IPS DF 19.7 (cell line): ENCODE measurements at regions not wholly inside any gene's neighbourhood (a gene's known extent, or its start where the extent isn't known, plus 50 kb on each side); places are given as distances from the start of the nearest gene placed in this dataset.
"Not testable (repeated sequence)": the region's sequence is repeated elsewhere in the genome, so short reads cannot be mapped to it uniquely, and the experiment has no call there.

Experiments
- DNase-seq: peaks from one replicate; pipeline ENCODE4 v3.0.0-alpha.2; 2013; ENCODE audit warnings: low read depth, low spot score

DNA sequence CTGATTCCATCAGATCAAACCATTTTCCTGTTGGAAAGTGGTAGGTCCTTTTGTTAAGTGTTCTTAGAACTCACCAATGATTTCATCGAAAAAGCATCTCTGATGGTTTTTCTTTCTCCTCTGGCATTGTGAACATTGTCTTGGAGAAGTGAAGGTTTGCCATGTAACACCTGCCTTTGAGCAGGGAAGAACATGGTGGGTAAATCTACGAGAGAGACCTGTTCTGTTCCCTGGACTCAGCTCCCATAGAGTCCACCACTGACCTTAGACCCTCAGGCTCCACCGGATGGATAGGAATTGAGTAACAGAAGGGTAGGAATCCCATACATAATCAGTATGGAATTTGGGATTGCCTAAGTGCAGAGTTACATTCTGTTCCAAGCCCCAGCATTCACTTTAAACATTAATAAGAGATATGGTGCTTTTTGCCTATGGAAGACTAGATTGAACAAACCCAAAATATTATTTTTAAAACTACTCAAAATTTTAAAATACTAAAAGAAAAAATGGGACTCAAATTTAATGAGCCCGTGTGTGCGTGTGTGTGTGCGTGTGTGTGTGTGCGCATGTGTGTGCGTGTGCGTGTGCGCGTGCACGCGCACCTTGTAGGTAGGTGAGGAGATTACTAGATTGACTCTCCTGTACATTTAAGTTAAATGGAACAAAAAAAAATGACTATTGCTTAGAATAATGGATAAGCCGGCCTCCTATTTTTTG is 92.0 kb downstream of the C9orf152 start:
- no peak for DNase-seq

DNA sequence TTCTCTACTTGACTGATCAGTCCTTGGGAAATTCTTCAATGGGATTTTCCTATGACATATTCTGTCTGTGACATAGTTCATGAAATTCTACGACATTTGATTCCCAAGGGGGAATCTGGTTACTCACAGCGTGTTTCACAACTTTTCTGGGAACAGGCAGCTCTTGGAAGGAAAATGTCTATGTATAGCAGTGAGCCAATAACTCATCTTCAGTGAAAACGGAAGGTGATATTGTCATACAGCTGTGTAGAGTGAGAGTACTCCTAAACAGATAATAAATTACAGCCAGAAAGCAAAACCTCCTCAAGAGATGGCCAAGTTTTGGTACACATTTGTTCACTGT is 91.4 kb downstream of the C9orf152 start:
- no peak for DNase-seq

DNA sequence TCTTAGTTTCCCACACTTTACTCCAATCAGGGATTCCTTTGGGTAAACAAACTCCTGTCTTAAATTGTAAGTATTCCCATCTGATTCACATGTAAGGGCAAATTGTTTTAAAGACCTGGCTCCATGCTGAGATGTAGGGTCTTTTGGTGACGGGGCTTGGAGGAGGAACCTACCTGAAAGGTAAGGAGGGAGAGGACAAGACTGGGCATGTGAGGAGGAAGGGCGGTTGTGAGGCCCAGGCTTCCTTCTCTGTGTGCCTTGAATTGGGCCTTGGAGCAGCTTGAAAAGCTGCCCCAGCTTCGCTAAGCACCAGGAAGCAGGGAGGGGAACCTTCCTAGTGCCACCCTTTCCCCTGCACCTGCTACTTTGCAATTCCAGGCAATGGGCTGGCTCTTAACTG is 86.8 kb downstream of the C9orf152 start:
- no peak for DNase-seq

DNA sequence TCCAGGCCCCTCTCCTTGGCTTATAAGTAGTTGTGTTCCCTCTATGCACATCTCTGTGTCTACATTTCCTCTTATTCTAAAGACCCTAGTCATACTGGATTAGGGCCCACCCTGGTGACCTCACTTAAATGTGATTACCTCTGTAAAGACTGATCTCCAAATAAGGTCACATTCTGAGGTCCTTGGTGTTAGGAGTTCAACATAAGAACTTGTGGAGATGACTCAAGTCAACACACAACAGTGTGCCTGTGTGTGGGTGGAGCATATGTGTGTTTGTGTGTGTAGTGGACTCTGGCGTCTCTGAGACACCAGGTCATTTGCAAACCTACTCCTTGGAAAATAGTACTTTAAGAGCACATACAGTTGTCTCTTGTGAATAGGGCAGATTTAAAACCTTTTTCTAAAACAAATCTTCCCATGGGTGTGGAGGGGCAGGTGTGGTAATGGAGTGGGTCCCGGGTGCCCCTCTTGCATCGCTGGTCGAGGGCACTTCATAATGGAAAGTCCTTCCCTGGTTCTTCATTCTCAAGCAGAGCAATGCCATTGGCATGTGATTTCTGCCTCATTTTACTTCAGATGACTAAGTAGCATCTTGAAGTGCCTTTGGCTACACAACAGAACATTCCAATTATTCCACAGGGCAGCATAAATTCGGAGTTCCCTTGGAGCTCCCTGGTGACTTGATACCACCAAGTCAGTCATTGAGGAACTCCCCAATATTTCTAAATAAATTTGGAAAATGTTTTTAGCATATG is 84.4 kb downstream of the C9orf152 start:
- no peak for DNase-seq

DNA sequence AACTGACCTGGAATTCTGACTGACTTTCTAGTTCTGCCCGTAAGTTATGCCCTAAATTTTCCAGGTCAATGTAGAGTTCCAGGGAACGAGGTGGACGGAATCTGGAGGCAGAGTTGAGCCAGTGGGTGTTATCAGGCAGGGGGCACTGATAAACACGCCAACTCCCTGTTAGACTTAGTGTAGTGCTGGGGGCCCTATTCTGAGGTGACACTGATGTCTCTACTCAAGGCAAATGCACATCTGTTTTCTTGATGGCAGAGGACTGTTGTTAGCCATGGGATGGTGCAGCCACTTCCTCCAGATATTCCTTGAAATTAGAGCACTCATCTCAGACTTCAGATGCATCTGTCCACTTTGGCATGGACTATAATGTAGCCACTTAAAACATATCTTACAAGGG is 83.5 kb downstream of the C9orf152 start:
- DNase-seq = no peak

DNA sequence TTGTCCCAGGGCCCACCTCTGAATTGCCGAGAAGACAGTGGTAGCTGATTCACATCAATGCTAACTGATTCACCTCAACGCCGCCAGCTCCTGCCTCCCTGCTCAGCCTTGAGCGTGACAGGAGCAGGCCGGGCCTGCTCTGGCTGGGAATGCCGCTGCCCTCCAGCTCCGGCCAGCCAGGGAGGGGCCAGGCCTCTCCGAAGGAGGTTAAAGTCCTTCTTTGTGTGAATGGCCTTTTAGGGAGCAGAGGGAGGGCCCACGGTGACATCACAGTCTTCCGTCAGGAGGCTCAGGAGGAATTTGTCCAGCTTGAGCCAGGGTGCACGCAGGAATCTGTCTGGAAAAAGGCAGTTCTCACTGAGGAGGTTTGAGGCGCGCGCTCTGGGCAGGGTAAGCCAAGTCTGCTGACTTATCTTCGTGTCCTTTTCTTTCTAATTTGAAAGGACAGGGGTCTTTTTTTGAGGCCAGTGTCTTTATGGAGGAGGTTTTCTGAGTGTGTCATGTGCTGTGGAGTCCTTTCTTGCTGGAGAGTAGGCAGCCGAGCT is 82.7 kb downstream of the C9orf152 start:
- no peak for DNase-seq

DNA sequence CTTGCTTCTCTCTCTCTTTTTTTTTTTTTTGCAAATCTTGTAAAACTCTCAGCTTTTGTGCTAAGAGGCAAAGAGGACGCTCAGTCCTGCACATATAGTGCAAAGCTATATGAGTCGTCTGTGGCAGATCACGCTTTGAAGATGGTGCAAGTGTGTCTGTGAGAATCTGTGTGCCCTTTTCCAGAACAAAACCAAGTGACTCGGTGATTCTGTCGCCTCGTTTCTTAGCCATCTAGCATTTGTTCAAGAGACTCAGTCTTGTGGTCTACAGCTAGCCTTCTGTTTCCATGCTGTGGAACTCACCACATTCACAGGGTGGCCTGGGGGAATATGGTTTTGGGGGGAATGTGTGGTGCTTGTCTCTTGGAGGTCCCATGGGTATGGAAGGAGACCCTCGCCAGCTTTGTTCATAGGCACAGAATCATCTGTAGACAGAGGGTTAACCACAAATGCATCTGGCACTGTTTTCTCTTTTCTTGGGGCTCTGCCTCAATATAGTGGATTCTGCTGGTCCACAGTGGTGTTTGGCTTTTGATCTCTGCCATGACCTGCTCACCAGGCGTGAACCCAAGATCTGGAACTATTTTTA is 82.1 kb downstream of the C9orf152 start:
- no peak for DNase-seq

DNA sequence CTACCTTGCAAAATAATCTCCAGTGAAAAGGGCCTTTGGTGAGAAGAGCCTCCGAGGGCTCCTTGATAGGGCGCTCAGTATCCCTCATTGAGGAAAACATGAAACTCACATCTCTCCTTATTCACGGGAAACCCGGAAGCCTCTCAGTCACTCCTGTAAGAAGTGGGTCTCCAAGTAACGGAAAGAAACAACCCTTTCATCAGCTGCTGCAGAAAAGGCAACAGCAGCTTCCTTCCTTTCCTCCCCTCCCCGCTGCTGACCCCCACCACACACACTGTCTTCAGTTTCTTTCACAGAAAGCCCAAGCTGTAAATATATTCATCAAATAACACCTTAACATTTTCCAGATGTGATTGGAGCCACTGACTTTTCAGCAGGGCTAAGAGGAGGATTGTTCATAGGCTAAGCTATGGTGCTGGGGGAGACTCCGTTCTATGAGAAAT is 81.4 kb downstream of the C9orf152 start:
- DNase-seq = no peak

DNA sequence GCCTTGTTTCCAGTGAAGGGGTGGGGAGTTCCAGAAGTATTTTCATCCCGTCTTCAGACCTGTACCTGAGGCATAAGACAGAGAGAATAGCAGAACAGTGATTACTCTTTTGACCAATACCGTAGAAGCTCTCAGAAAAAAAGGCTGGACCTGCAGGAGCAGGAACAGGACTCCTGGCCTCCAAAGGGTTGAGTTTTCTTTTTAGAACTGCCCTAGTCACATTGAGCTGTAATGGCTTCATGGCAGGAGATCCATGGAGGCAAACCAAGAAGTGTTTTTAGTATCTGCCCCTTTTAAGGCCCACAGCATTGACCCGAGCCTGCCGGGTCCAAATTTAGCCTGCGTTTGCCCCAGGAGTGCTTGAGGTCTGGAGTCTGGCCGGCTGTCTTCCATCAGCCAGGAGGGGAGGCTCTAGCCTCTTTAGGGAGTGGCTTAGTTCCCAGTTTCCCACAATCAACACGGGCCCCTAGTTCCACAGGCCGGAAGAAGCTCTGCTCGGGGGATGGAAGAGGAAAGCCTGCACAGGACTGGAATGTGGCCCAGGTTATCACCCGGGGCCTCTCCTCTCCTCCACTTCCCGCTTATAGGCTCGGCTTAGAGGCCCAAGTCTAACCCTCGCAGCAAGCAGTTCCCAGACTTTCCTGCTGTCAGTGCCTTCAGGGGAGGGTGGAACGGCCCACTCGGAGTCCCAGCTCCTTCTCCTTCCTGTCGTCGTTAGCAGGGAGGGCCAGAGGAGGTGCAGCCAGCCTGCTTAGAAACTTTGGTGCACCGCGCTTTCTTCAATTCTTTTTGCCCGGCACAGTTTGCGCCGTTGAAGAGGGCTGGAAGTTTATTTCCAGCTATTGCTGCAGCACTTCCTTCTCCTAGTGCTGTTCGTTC is 80.7 kb downstream of the C9orf152 start:
- no peak for DNase-seq

DNA sequence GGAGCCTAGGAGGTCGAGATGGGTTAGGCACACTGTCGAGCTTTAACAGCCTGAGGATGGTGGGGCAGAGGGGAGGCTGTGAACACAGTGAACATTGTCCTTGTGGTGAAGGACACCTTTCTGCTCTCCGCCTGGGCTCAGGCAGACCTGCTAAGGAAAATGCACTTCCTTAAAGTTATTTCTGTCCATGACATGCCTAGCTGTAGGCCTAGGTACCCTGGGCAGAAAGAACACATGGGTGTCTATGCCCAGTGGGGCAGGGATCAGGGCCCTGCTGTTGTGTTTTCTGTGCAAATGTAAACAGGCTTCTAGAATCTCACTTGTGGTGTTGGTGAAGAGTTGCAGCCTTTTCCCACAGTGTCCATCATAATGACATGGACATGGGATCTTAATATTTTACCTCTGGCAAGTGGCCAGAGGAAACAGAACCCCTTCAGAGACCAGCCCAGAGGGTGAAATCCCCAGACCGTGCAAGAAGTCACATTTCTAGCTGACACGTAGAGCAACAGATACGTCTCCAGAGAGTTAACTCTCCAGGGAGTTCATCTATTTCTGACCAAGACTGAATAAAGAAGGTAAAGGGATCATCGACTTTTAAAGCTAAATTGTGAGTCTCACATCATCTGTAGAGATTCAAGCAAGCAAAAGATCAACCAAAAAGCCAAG is 79.2 kb downstream of the C9orf152 start:
- no peak for DNase-seq

DNA sequence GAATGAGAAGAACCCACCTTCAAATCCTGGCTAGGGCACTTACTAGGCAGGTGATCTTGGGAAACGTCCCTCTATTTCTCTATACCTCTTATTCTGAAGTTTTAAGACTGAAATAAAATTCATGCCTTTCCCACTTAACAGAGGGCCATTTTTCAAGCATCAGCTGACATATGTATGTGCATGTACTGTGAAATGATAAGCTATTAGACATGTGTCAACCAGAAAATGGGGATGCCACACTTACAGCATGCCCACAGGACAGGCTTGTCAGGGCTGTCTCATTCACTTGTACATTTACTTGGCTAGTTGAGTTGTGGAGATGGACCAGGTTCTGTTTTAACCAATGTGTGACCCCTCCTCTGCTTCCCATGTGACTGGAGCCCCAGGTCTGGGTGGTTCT is 78.5 kb downstream of the C9orf152 start:
- no peak for DNase-seq

DNA sequence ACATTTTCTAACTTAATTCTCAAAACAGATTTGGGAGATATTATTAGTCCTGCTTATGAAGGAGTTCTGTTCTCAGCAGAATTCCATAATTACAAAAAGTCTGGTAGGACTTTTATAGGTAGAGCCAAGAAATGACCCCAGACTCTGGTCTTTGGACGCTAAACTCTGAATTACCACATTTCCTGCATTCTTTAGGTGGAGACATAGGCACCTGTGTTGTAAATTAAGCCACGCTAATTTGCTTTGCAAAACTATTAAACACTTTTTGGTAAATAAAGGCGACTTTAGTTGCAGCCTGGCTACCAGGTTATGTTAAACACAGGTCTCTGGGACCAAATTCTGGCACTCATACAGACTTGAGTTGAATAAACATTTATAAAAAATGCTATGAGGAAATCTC is 77.7 kb downstream of the C9orf152 start:
- DNase-seq = no peak

DNA sequence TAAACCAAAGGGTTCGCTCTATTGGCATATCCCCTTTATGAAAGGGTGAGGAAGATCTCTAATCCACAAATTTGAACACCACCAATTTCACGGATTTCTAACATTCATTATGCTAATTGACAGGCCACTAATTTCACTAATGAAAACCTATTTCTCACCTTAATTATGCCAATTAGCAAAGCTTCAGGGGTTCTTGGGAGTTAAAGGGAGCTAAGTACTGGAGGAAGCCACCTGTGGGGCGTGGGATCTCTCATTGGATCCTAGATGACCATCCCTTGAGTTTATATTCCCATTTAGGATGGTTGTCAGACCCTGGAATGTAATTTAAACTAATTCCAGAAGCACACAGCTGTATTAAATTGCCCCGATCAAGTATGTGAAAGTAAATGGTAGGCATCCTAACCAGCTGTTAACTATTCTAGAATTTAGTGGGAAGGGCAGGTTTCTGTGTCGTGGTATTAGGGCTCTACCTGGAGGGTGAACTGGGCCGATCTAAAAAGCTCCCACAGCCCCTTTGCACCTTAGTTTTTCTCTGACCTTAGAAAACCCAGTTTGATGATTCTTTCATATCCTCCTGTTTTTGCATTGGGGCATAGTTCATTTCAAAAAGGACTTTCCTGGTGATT is 77.1 kb downstream of the C9orf152 start:
- DNase-seq = no peak

DNA sequence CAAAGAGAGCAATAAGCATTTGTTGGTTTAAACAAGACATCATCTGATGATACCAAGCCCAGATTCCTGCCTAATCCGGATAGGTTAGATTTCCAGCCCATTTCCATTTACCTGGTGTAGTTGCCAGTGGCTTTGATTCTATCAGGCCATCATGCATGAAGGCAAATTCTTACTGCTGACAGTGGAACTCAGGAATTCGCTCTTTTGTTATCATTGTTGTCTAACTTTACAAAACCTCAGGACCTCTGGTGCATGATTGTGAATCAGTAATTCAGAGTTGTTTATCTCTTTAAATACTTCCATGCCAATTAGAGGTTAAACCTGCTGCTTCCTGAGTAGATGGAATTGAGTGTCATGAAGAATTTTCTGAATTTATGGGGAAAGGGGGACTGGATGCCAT is 76.5 kb downstream of the C9orf152 start:
- no peak for DNase-seq

DNA sequence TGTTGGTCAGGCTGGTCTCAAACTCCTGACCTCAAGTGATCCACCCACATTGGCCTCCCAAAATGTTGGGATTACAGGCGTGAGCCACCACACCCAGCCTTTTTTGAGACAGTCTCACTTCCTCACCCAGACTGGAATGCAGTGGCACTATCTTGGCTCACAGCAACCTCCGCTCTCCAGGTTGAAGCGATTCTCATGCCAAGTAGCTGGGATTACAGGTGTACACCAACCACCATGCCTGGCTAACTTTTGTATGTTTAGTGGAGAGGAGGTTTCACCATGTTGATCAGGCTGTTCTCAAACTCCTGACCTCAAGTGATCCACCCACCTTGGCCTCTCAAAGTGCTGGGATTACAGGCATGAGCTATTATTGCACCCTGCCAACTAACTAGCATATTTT is 75.4 kb downstream of the C9orf152 start:
- not testable (repeated sequence) for DNase-seq

DNA sequence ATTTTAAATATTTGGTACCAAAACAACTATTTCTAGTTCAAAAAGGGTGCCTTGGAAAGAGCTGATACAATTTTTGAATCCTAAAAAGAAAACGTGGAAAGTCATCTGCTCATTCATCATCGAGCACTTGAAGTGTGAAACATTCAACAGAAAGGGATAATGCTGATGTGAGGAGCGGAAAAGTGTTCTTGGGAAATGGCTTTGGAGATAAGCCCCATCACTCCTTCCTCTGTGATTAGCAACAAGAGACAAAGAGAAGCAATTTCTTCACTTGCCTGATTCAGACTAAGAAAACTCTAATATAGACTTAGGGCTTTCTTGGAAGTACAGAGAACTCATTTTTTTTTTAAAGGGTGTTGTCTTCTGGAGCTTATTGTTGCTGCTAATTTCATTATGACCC is 74.9 kb downstream of the C9orf152 start:
- no peak for DNase-seq

DNA sequence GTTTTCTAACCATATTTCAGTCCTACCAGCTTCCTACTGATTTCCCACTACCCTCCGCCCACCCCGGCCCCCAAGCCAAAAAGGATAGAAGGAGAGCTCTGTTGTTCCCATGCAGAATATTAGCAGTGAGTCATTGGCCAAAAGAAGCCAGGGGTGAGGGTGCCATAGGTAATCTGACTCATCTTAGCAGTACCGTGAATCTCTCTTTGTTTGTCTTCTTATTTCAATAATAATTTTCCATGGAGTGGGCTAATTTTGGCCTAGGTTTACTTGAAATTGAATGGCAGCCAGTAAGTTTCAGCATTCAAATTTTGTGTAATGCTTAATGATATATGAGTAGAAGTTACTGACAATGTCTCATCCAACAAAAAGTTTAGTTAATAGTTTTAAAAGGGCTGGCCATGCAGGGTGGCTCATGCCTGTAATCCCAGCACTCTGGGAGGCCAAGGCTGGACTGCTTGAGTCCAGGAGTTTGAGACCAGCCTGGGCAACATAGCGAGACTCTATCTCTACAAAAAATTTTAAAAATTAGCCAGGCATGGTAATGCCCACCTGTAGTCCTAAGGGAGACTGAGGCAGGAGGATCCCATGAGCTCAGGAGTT is 74.2 kb downstream of the C9orf152 start:
- no peak for DNase-seq

DNA sequence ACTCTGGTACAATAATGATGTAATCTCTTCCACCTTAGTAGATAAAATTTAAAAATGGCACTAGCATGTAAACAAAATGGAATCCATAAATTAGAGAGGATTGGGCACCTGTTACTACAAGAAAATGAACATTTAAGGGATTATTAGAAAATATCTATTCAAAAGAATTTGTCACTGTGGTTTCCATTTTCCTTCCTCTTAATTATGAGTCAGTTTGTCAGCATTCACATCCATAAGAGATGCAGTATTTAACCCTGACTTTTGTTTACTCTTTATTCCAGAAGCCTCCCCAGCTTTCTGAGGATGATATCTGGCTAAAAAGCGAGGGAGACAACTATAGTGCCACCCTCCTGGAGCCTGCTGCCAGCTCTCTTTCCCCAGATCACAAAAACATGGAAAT is 72.1 kb downstream of the C9orf152 start:
- DNase-seq = no peak

DNA sequence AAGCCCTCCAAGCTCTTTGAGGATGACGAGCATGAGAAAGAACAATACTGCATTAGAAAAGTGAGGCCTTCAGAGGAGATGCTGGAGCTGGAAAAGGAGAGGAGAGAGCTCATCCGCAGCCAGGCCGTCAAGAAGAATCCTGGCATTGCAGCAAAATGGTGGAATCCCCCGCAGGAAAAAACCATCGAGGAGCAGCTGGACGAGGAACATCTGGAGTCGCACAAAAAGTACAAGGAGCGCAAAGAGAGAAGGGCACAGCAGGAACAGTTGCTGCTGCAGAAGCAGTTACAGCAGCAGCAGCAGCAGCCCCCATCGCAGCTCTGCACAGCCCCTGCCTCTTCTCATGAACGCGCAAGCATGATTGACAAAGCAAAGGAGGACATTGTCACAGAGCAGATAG is 71.2 kb downstream of the C9orf152 start:
- DNase-seq = no peak

DNA sequence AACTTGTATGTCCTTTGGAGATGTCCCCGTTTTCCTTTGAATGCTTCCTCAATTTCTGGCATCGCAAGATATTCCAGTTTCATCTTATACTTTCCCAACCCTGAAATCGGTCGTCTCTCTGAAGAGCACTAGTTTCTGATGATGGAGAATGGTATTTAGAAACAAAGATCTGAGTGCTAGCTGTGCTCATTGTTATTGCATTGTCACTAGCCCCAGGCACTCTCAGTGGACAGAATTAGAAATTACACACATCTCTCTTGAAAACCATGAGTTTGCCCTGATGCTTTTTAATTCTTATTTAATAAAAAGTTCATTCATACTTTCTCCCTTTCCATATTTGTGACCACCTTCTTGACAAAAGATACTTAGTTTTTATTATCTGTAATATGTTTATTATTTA is 67.7 kb downstream of the C9orf152 start:
- no peak for DNase-seq
